IMR-90 (cell line): ENCODE measurements at regions not wholly inside any gene's neighbourhood (a gene's known extent, or its start where the extent isn't known, plus 50 kb on each side); places are given as distances from the start of the nearest gene placed in this dataset.

Source experiments
- ATAC-seq: fragments of 200-7000 bp; cut with Tn5 transposase; 2 replicates; pipeline ENCODE4 v1.9.1; 2020; ENCODE audit warnings: low read depth, mild to moderate bottlenecking, moderate library complexity
- BruUV-seq: library from RNA; stranded (reverse); fragments of 400-500 nt; replicated peaks from 2 replicates; lab custom pipeline; 2021; lab: Mats Ljungman, UMichigan
- CTCF ChIA-PET: fragments of 300-600 bp; formaldehyde crosslinking; extraction: SDS; loops from one replicate; lab custom pipeline; 2021; ENCODE audit warnings: antibody characterized with exemption; lab: Yijun Ruan, JAX
- POLR2A ChIA-PET: fragments of 300-600 bp; sonication (Branson Sonifier 250); formaldehyde crosslinking; loops from one replicate; lab custom pipeline; 2022; ENCODE audit warnings: antibody characterized with exemption; ENCODE audit not compliant: unreplicated experiment; lab: Charles Lee
- DNase-seq: peaks from one replicate; pipeline ENCODE4 v3.0.0; 2013
- H2AFZ ChIP-seq: replicated peaks from 2 replicates; pipeline ENCODE3; 2013; ENCODE audit warnings: low read length, mild to moderate bottlenecking; ENCODE audit not compliant: poor library complexity
- H2AK5ac ChIP-seq: 2 replicates; pipeline ENCODE4 v1.6.1; 2013; ENCODE audit warnings: low read depth, low read length, inconsistent platforms
- H2AK9ac ChIP-seq: replicated peaks from 2 replicates; pipeline ENCODE3; 2013; ENCODE audit warnings: mild to moderate bottlenecking, low read depth, low read length, moderate library complexity; ENCODE audit not compliant: poor library complexity
- H2BK120ac ChIP-seq: 2 replicates; pipeline ENCODE4 v1.6.1; 2013; ENCODE audit warnings: low read depth, low read length, inconsistent platforms
- H2BK15ac ChIP-seq: 3 replicates; pipeline ENCODE4 v1.6.1; 2013; ENCODE audit warnings: low read depth, low read length, inconsistent platforms
- H2BK20ac ChIP-seq: 2 replicates; pipeline ENCODE4 v1.6.1; 2013; ENCODE audit warnings: low read depth, mild to moderate bottlenecking, inconsistent platforms, low read length, moderate library complexity
- H2BK5ac ChIP-seq: 2 replicates; pipeline ENCODE4 v1.6.1; 2013; ENCODE audit warnings: mild to moderate bottlenecking, low read depth, low read length, inconsistent platforms; ENCODE audit not compliant: poor library complexity, severe bottlenecking
- H3K14ac ChIP-seq: replicated peaks from 2 replicates; pipeline ENCODE4 v1.6.1; 2013; ENCODE audit warnings: low read depth, low read length, inconsistent platforms
- H3K18ac ChIP-seq: 2 replicates; pipeline ENCODE4 v1.6.1; 2013; ENCODE audit warnings: low read depth, low read length, control low read depth
- H3K23ac ChIP-seq: 2 replicates; pipeline ENCODE4 v1.6.1; 2013; ENCODE audit warnings: low read depth, low read length, inconsistent platforms
- H3K27ac ChIP-seq: 2 replicates; pipeline ENCODE4 v1.5.1; 2013; ENCODE audit warnings: mild to moderate bottlenecking, control low read depth, low read length; ENCODE audit not compliant: insufficient read depth
- H3K27me3 ChIP-seq: 2 replicates; pipeline ENCODE4 v1.6.1; 2013; ENCODE audit warnings: low read length; ENCODE audit not compliant: control insufficient read depth, insufficient read depth
- H3K36me3 ChIP-seq: 2 replicates; pipeline ENCODE4 v1.6.1; 2013; ENCODE audit warnings: low read length, mixed read lengths; ENCODE audit not compliant: control insufficient read depth, insufficient read depth
- H3K4ac ChIP-seq: 2 replicates; pipeline ENCODE4 v1.6.1; 2013; ENCODE audit warnings: low read depth, low read length, inconsistent platforms
- H3K4me1 ChIP-seq: 2 replicates; pipeline ENCODE4 v1.6.1; 2013; ENCODE audit warnings: low read length, mixed read lengths; ENCODE audit not compliant: control insufficient read depth, insufficient read depth
- H3K4me2 ChIP-seq: 2 replicates; pipeline ENCODE4 v1.6.1; 2013; ENCODE audit warnings: low read depth, mild to moderate bottlenecking, control low read depth, low read length, moderate library complexity
- H3K4me3 ChIP-seq: 2 replicates; pipeline ENCODE4 v1.5.1; 2013; ENCODE audit warnings: low read depth, mild to moderate bottlenecking, control low read depth, low read length, moderate library complexity; ENCODE audit not compliant: insufficient read depth
- H3K56ac ChIP-seq: 2 replicates; pipeline ENCODE4 v1.6.1; 2013; ENCODE audit warnings: low read length, inconsistent platforms; ENCODE audit not compliant: insufficient read depth; ENCODE audit errors: extremely low read depth
- H3K79me1 ChIP-seq, 2 experiments: 2 replicates each; pipeline ENCODE4 v1.6.1; 2013; ENCODE audit warnings: low read length in 2 of 2, inconsistent platforms in 1 of 2, low read depth in 1 of 2
- H3K9ac ChIP-seq: 2 replicates; pipeline ENCODE4 v1.6.1; 2013; ENCODE audit warnings: low read depth, low read length, control low read depth
- H3K9me1 ChIP-seq: 2 replicates; pipeline ENCODE4 v1.6.1; 2013; ENCODE audit warnings: low read length, inconsistent platforms; ENCODE audit not compliant: insufficient read depth
- H3K9me3 ChIP-seq: 2 replicates; pipeline ENCODE4 v1.6.1; 2013; ENCODE audit warnings: low read length; ENCODE audit not compliant: control insufficient read depth, insufficient read depth
- H4K20me1 ChIP-seq: 2 replicates; pipeline ENCODE4 v1.6.1; 2013; ENCODE audit warnings: low read length, inconsistent platforms; ENCODE audit not compliant: insufficient read depth
- H4K5ac ChIP-seq: 2 replicates; pipeline ENCODE4 v1.6.1; 2013; ENCODE audit warnings: mild to moderate bottlenecking, low read depth, low read length, control low read depth
- H4K8ac ChIP-seq, 2 experiments: 2 replicates each; pipeline ENCODE4 v1.6.1; 2013; ENCODE audit warnings: low read depth in 2 of 2, low read length in 2 of 2, control low read depth in 1 of 2, inconsistent platforms in 1 of 2
- H4K91ac ChIP-seq: 2 replicates; pipeline ENCODE4 v1.6.1; 2013; ENCODE audit warnings: low read depth, low read length, inconsistent platforms; ENCODE audit not compliant: insufficient read depth
- CEBPB ChIP-seq: IDR thresholded peaks from 2 replicates; pipeline ENCODE4 v1.6.1; 2012; ENCODE audit warnings: low read depth, low read length, improper control_type of control experiment
- CHD1 ChIP-seq: IDR thresholded peaks from 2 replicates; pipeline ENCODE4 v1.6.1; 2012; ENCODE audit warnings: low read depth, low read length, improper control_type of control experiment
- CTCF ChIP-seq: conservative IDR thresholded peaks from 2 replicates; pipeline ENCODE4 v1.5.1; 2012; ENCODE audit warnings: mild to moderate bottlenecking, low read depth, low read length, improper control_type of control experiment
- MAFK ChIP-seq: IDR thresholded peaks from 2 replicates; pipeline ENCODE4 v1.6.1; 2012; ENCODE audit warnings: low read depth, low read length, improper control_type of control experiment
- MAZ ChIP-seq: IDR thresholded peaks from 2 replicates; pipeline ENCODE4 v1.6.1; 2012; ENCODE audit warnings: low read depth, mild to moderate bottlenecking, low read length, improper control_type of control experiment, moderate library complexity, borderline replicate concordance
- MXI1 ChIP-seq: IDR thresholded peaks from 2 replicates; pipeline ENCODE4 v1.6.1; 2012; ENCODE audit warnings: low read depth, mild to moderate bottlenecking, low read length, moderate library complexity, borderline replicate concordance
- NFE2L2 ChIP-seq: fragments of 150-350 bp; IDR thresholded peaks from 2 replicates; pipeline ENCODE4 v1.6.1; 2016; ENCODE audit warnings: low read depth, mild to moderate bottlenecking, low read length
- POLR2A ChIP-seq: IDR thresholded peaks from 2 replicates; pipeline ENCODE4 v1.6.1; 2012; ENCODE audit warnings: mild to moderate bottlenecking, low read depth, low read length
- RAD21 ChIP-seq: IDR thresholded peaks from 2 replicates; pipeline ENCODE4 v1.6.1; 2012; ENCODE audit warnings: low read length, improper control_type of control experiment
- RCOR1 ChIP-seq: IDR thresholded peaks from 2 replicates; pipeline ENCODE4 v1.6.1; 2012; ENCODE audit warnings: mild to moderate bottlenecking, low read length, improper control_type of control experiment; ENCODE audit not compliant: insufficient replicate concordance
- USF2 ChIP-seq: fragments of 150-350 bp; IDR thresholded peaks from 2 replicates; pipeline ENCODE4 v1.6.1; 2017; ENCODE audit warnings: mild to moderate bottlenecking, antibody characterized with exemption, low read length, low read depth
- dilution Hi-C: fragments of 300-500 bp; cut with HindIII; formaldehyde crosslinking; loops from one replicate; pipeline ENCODE4 v1.14.3; 2018; ENCODE audit warnings: low sequenced_read_pairs; ENCODE audit not compliant: unreplicated experiment
- in situ Hi-C: fragments of 300-500 bp; cut with MboI; formaldehyde crosslinking; loops from 3 replicates; pipeline ENCODE4 v1.14.3; 2019; ENCODE audit warnings: low sequenced_read_pairs, inconsistent platforms, mixed read lengths
- intact Hi-C: fragments of 100-400 bp; cut with micrococcal nuclease; formaldehyde crosslinking; loops from 2 replicates; pipeline ENCODE4 v1.10.0; 2022

GRCh38 chr12:108425238-108425795, 86.2 kb upstream of the CMKLR1 start:
- Histone ChIP-seq H2AFZ (no peak overlapping the region), H3K4ac (no peak overlapping the region)
- intact Hi-C loops: no loop called here

More at GRCh38 chr12:108425238-108425795, 86.2 kb upstream of the CMKLR1 start:
- Histone ChIP-seq H3K79me1 (no peaks in the 10 kb centered on the region), H4K91ac (no peak overlapping the region), H2BK15ac (no peak overlapping the region), H3K4me1 (no peaks in the 10 kb centered on the region), H3K27ac (no peak overlapping the region), H3K14ac (no peak overlapping the region), H4K8ac (no peak overlapping the region), H3K9me3 (no peaks in the 10 kb centered on the region), H3K18ac (no peak overlapping the region), H3K23ac (no peak overlapping the region), H4K20me1 (no peaks in the 10 kb centered on the region), H3K4me3 (no peak overlapping the region), H3K56ac (no peak overlapping the region), H2AK5ac (no peak overlapping the region), H3K4me2 (no peak overlapping the region), H2AK9ac (no peak overlapping the region), H3K9me1 (no peaks in the 10 kb centered on the region), H3K9ac (no peak overlapping the region), H2BK120ac (no peak overlapping the region), H4K5ac (no peak overlapping the region), H2BK5ac (no peak overlapping the region), H2BK20ac (no peak overlapping the region), H3K27me3 (no peaks in the 10 kb centered on the region), H3K36me3 (no peaks in the 10 kb centered on the region)
- ChIA-PET CTCF (no interaction called here), POLR2A (no interaction called here)
- no peak for ATAC-seq
- DNase-seq: no peak
- in situ Hi-C loops (no loop called here), dilution Hi-C loops (no loop called here)
- TF ChIP-seq RAD21 (no peak), CEBPB (no peak), POLR2A (no peak), MAZ (no peak), RCOR1 (no peak), NFE2L2 (no peak), MXI1 (no peak), CTCF (no peak), CHD1 (no peak), MAFK (no peak), USF2 (no peak)
- BruUV-seq: no TSS peak
